Nephron (organoid): ENCODE measurements at regions not wholly inside any gene's neighbourhood (a gene's known extent, or its start where the extent isn't known, plus 50 kb on each side); places are given as distances from the start of the nearest gene placed in this dataset.
A peak's percentile ranks its signal among the peaks of the same experiment; 100 is the strongest.

ENCODE experiments used
- H3K27ac Mint-ChIP-seq, 3 experiments: 2 replicates each; pipeline ENCODE4 v1.8.0; 2020; ENCODE audit warnings: mixed read lengths in 3 of 3, mild to moderate bottlenecking in 2 of 3, moderate library complexity in 1 of 3
- H3K27me3 Mint-ChIP-seq: 2 replicates; pipeline ENCODE4 v1.8.0; 2021; ENCODE audit warnings: low read depth, mild to moderate bottlenecking, moderate library complexity, mixed read lengths
- H3K36me3 Mint-ChIP-seq: 2 replicates; pipeline ENCODE4 v1.8.0; 2020; ENCODE audit warnings: low read depth, mixed read lengths
- H3K4me1 Mint-ChIP-seq: 2 replicates; pipeline ENCODE4 v1.8.0; 2020; ENCODE audit warnings: mixed read lengths
- H3K4me3 Mint-ChIP-seq, 3 experiments: 2 replicates each; pipeline ENCODE4 v1.8.0; 2020; ENCODE audit warnings: mild to moderate bottlenecking in 3 of 3, mixed read lengths in 3 of 3, moderate library complexity in 2 of 3
- H3K9me3 Mint-ChIP-seq: 2 replicates; pipeline ENCODE4 v1.8.0; 2020; ENCODE audit warnings: mixed read lengths
- CTCF ChIP-seq, 3 experiments: fragments of 200-600 bp; sonication (generic); IDR thresholded peaks; one replicate each; pipeline ENCODE4 v1.5.0; 2021; ENCODE audit warnings: antibody characterized with exemption in 3 of 3; ENCODE audit not compliant: unreplicated experiment in 3 of 3

DNA sequence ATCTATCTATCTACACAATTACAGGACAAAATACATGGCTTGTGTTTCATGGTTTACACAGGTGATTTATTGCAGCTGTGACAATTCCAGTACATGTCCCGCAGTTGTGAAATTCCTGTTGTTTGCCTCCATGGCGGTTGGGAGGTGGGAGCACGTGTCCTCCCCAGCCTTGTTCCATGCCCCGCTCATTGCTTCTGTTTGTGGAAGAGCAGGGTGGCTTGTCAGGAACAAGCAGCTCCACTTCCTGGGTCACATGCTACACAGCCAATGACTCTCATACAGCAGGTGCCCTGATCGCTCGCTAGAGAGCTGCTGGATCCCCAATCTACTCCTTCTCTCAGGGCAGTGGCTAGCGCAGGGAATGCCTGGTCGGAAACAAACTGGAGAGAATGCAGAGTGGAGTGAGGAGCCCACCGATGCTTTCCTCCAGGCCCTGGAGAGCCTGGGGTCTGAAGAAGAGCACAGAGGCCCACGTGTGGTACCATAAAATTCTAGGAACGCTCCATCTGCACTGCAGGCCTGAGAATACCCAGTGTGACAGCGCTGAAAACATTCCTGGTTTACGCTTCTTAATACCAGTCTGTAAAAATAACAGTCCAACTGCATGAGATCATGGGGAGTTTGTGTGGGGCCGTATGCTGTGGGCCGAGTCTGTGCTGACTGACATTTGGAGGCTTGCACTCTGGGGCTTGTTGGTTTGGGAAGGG lies 270.6 kb upstream of the RGMA start:
- Mint-ChIP-seq H3K4me3 (peak overlapping the region in 2 of 3 experiments; percentile 3 to 8), H3K27me3 (no peaks in the 10 kb centered on the region), H3K36me3 (no peaks in the 10 kb centered on the region), H3K4me1 (peaks cover 45% of the 10 kb centered on the region), H3K27ac (peak overlapping the region; percentile 13 to 80 (median 17)), H3K9me3 (no peaks in the 10 kb centered on the region)
- TF ChIP-seq CTCF (IDR thresholded peaks at IDR 0.05; ENCODE audit: unreplicated experiment in 3 of 3) = no peak

GRCh38 chr15:93359060-93359408 lies 270.0 kb upstream of the RGMA start:
- Mint-ChIP-seq H3K4me1 (peaks cover 45% of the 10 kb centered on the region), H3K36me3 (no peaks in the 10 kb centered on the region), H3K27ac (peak overlapping the region; percentile 13 to 72 (median 38)), H3K9me3 (no peaks in the 10 kb centered on the region), H3K4me3 (no peak overlapping the region), H3K27me3 (no peaks in the 10 kb centered on the region)
- TF ChIP-seq CTCF (IDR thresholded peaks at IDR 0.05; ENCODE audit: unreplicated experiment in 3 of 3) = no peak

- Mint-ChIP-seq H3K27ac (peak overlapping the region; percentile 13 to 72 (median 38)), H3K36me3 (no peaks in the 10 kb centered on the region), H3K9me3 (no peaks in the 10 kb centered on the region), H3K4me1 (peaks cover 45% of the 10 kb centered on the region), H3K4me3 (no peak overlapping the region), H3K27me3 (no peaks in the 10 kb centered on the region)
- no peak for TF ChIP-seq CTCF (IDR thresholded peaks at IDR 0.05; ENCODE audit: unreplicated experiment in 3 of 3)
Observed at GRCh38 chr15:93358166-93359059, 269.4 kb upstream of the RGMA start.

GRCh38 chr15:93348711-93349545 lies 259.9 kb upstream of the RGMA start:
- no peak for TF ChIP-seq CTCF (IDR thresholded peaks at IDR 0.05; ENCODE audit: unreplicated experiment in 3 of 3)
- H3K27ac Mint-ChIP-seq = no peak overlapping the region
- no peaks in the 10 kb centered on the region for H3K4me1 Mint-ChIP-seq
- H3K4me3 Mint-ChIP-seq = no peak overlapping the region
- peaks cover 7% of the 10 kb centered on the region for H3K9me3 Mint-ChIP-seq
- H3K27me3 Mint-ChIP-seq = peaks cover 20% of the 10 kb centered on the region
- no peaks in the 10 kb centered on the region for H3K36me3 Mint-ChIP-seq

- H3K9me3 Mint-ChIP-seq = peaks cover 7% of the 10 kb centered on the region
- H3K4me1 Mint-ChIP-seq = peaks cover under 1% of the 10 kb centered on the region
Observed at GRCh38 chr15:93347986-93348385, 259.0 kb upstream of the RGMA start.

More at GRCh38 chr15:93347986-93348385, 259.0 kb upstream of the RGMA start:
- Mint-ChIP-seq H3K36me3 (no peaks in the 10 kb centered on the region), H3K27me3 (peaks cover 20% of the 10 kb centered on the region), H3K27ac (no peak overlapping the region), H3K4me3 (no peak overlapping the region)
- no peak for TF ChIP-seq CTCF (IDR thresholded peaks at IDR 0.05; ENCODE audit: unreplicated experiment in 3 of 3)
